ENCODE measurements at regions not wholly inside any gene's neighbourhood (a gene's known extent, or its start where the extent isn't known, plus 50 kb on each side); places are given as distances from the start of the nearest gene placed in this dataset.

- H3K4me3 ChIP-seq (ENCODE audit: low read depth, low read length), result no peak overlapping the region
- no peak for TF ChIP-seq CTCF (IDR thresholded peaks at IDR 0.05; ENCODE audit: borderline replicate concordance, insufficient read depth, low read depth, low read length)
Measured at GRCh38 chr5:144102979-144103378, 67.5 kb downstream of the YIPF5 start.

- H3K4me3 ChIP-seq (ENCODE audit: low read depth, low read length), result no peak overlapping the region
Measured at GRCh38 chr5:144103611-144104485, 66.6 kb downstream of the YIPF5 start.

DNA sequence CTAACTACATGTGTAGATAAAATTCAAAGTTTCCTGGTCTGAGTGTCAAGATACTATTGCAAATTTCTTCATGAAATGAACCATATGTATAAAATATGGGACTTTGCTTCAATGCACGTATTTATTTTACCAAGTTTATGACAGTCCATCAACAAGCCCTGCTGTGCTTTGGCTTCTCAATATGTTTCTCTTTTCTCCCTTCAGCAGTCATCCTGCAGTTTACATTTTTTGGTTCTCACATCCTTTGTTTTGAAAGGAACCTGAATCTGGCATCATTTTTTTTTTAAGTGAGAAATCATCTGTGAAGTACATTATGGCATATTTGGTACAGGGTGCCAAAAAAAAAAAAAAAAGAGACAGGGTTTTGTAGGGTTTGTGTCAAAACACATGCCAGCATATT is 65.1 kb downstream of the YIPF5 start:
- no peak overlapping the region for H3K4me3 ChIP-seq (ENCODE audit: low read depth, low read length)
- no peak for TF ChIP-seq CTCF (IDR thresholded peaks at IDR 0.05; ENCODE audit: borderline replicate concordance, insufficient read depth, low read depth, low read length)

More at GRCh38 chr5:144103611-144104485, 66.6 kb downstream of the YIPF5 start:
- TF ChIP-seq CTCF (IDR thresholded peaks at IDR 0.05; ENCODE audit: borderline replicate concordance, insufficient read depth, low read depth, low read length), result no peak

GRCh38 chr5:144108131-144108530 is 62.3 kb downstream of the YIPF5 start:
- no peak overlapping the region for H3K4me3 ChIP-seq (ENCODE audit: low read depth, low read length)
- TF ChIP-seq CTCF (IDR thresholded peaks at IDR 0.05; ENCODE audit: borderline replicate concordance, insufficient read depth, low read depth, low read length), result no peak

Data from GM12875 (cell line).